ENCODE measurements at regions not wholly inside any gene's neighbourhood (a gene's known extent, or its start where the extent isn't known, plus 50 kb on each side); places are given as distances from the start of the nearest gene placed in this dataset.

- TF ChIP-seq CTCF (conservative IDR thresholded peaks at IDR 0.05; ENCODE audit: low read length): no peak
- no peak for TF ChIP-seq EZH2phosphoT487 (IDR thresholded peaks at IDR 0.05; ENCODE audit: borderline replicate concordance, low read depth, low read length)
Observed at GRCh38 chr5:92741906-92742305, 839.1 kb downstream of the NR2F1-AS1 start.

Data from OCI-LY7 (cell line).